Stimulated activated CD4-positive, alpha-beta T cell treated with anti-CD3 and anti-CD28 coated beads, Interleukin-12 subunit alpha, Interleukin-12 subunit beta, amount 100 ng/mL, for 24 hours (primary cell): ENCODE measurements at regions not wholly inside any gene's neighbourhood (a gene's known extent, or its start where the extent isn't known, plus 50 kb on each side); places are given as distances from the start of the nearest gene placed in this dataset.
"Not testable (repeated sequence)": the region's sequence is repeated elsewhere in the genome, so short reads cannot be mapped to it uniquely, and the experiment has no call there.

Experiments used
- DNase-seq, 2 experiments: peaks; one replicate each; pipeline ENCODE4 v3.0.0-alpha.2; 2020; ENCODE audit warnings: low read depth in 2 of 2

- no peak for DNase-seq
Observed at GRCh38 chr12:118537481-118537917, 161.1 kb downstream of the SUDS3 start.

- no peak for DNase-seq
Observed at GRCh38 chr12:118541071-118541470, 164.7 kb downstream of the SUDS3 start.

GRCh38 chr12:118541934-118542333 lies 165.6 kb downstream of the SUDS3 start:
- DNase-seq = no peak

- no peak for DNase-seq
Observed at GRCh38 chr12:118543651-118544050, 167.3 kb downstream of the SUDS3 start.

- DNase-seq = no peak
Observed at GRCh38 chr12:118544569-118544968, 168.2 kb downstream of the SUDS3 start.

GRCh38 chr12:118547606-118548005 lies 171.3 kb downstream of the SUDS3 start:
- DNase-seq = not testable (repeated sequence)

- no peak for DNase-seq
Observed at GRCh38 chr12:118548887-118549509, 172.6 kb downstream of the SUDS3 start.

GRCh38 chr12:118549510-118549980 lies 173.2 kb downstream of the SUDS3 start:
- no peak for DNase-seq

GRCh38 chr12:118553856-118554504 lies 177.6 kb downstream of the SUDS3 start:
- no peak for DNase-seq

- no peak for DNase-seq
Observed at GRCh38 chr12:118558941-118559340, 182.6 kb downstream of the SUDS3 start.

GRCh38 chr12:118560733-118561132 lies 184.4 kb downstream of the SUDS3 start:
- DNase-seq = no peak

- no peak for DNase-seq
Observed at GRCh38 chr12:118571730-118572129, 195.4 kb downstream of the SUDS3 start.

- DNase-seq = no peak
Observed at GRCh38 chr12:118574288-118574687, 197.9 kb downstream of the SUDS3 start.

GRCh38 chr12:118575730-118576129 lies 199.4 kb downstream of the SUDS3 start:
- DNase-seq = no peak

GRCh38 chr12:118581371-118581770 lies 205.0 kb downstream of the SUDS3 start:
- DNase-seq = no peak

GRCh38 chr12:118582863-118583262 lies 206.5 kb downstream of the SUDS3 start:
- DNase-seq = no peak

- no peak for DNase-seq
Observed at GRCh38 chr12:118586433-118586832, 210.1 kb downstream of the SUDS3 start.

- no peak for DNase-seq
Observed at GRCh38 chr12:118589162-118589561, 212.8 kb downstream of the SUDS3 start.

GRCh38 chr12:118590406-118591150 lies 214.2 kb downstream of the SUDS3 start:
- DNase-seq = no peak

GRCh38 chr12:118603610-118604361 lies 227.4 kb downstream of the SUDS3 start:
- DNase-seq = no peak

- DNase-seq = no peak
Observed at GRCh38 chr12:118606690-118607089, 230.3 kb downstream of the SUDS3 start.

- DNase-seq = no peak
Observed at GRCh38 chr12:118607831-118608230, 231.5 kb downstream of the SUDS3 start.
